ENCODE measurements at regions not wholly inside any gene's neighbourhood (a gene's known extent, or its start where the extent isn't known, plus 50 kb on each side); places are given as distances from the start of the nearest gene placed in this dataset.

- no peak for DNase-seq (ENCODE audit: low spot score)
Measured at GRCh38 chr11:119937412-119937811, 200.5 kb downstream of the TRIM29 start.

- DNase-seq (ENCODE audit: low spot score), result no peak
Measured at GRCh38 chr11:119936426-119936825, 201.5 kb downstream of the TRIM29 start.

GRCh38 chr11:119935349-119935925 lies 202.5 kb downstream of the TRIM29 start:
- DNase-seq (ENCODE audit: low spot score), result no peak

- DNase-seq (ENCODE audit: low spot score), result no peak
Measured at GRCh38 chr11:119934866-119935265, 203.0 kb downstream of the TRIM29 start.

- no peak for DNase-seq (ENCODE audit: low spot score)
Measured at GRCh38 chr11:119934267-119934666, 203.6 kb downstream of the TRIM29 start.

- no peak for DNase-seq (ENCODE audit: low spot score)
Measured at GRCh38 chr11:119933584-119933983, 204.3 kb downstream of the TRIM29 start.

GRCh38 chr11:119932828-119933562 lies 204.0 kb upstream of the NECTIN1 start:
- no peak for DNase-seq (ENCODE audit: low spot score)

- DNase-seq (ENCODE audit: low spot score), result no peak
Measured at GRCh38 chr11:119928047-119928446, 199.0 kb upstream of the NECTIN1 start.

GRCh38 chr11:119924017-119924416 lies 195.0 kb upstream of the NECTIN1 start:
- DNase-seq (ENCODE audit: low spot score), result no peak

- no peak for DNase-seq (ENCODE audit: low spot score)
Measured at GRCh38 chr11:119921571-119921970, 192.6 kb upstream of the NECTIN1 start.

GRCh38 chr11:119920666-119921387 lies 191.8 kb upstream of the NECTIN1 start:
- DNase-seq (ENCODE audit: low spot score), result no peak

GRCh38 chr11:119919656-119920055 lies 190.7 kb upstream of the NECTIN1 start:
- DNase-seq (ENCODE audit: low spot score), result no peak

GRCh38 chr11:119918347-119918746 lies 189.3 kb upstream of the NECTIN1 start:
- no peak for DNase-seq (ENCODE audit: low spot score)

GRCh38 chr11:119916568-119916967 lies 187.6 kb upstream of the NECTIN1 start:
- no peak for DNase-seq (ENCODE audit: low spot score)

- DNase-seq (ENCODE audit: low spot score), result no peak
Measured at GRCh38 chr11:119912229-119912628, 183.2 kb upstream of the NECTIN1 start.

GRCh38 chr11:119910650-119911049 lies 181.7 kb upstream of the NECTIN1 start:
- DNase-seq (ENCODE audit: low spot score), result no peak

- DNase-seq (ENCODE audit: low spot score), result no peak
Measured at GRCh38 chr11:119910051-119910450, 181.1 kb upstream of the NECTIN1 start.

GRCh38 chr11:119909495-119909894 lies 180.5 kb upstream of the NECTIN1 start:
- no peak for DNase-seq (ENCODE audit: low spot score)

GRCh38 chr11:119909077-119909476 lies 180.1 kb upstream of the NECTIN1 start:
- no peak for DNase-seq (ENCODE audit: low spot score)

GRCh38 chr11:119908573-119908904 lies 179.5 kb upstream of the NECTIN1 start:
- DNase-seq (ENCODE audit: low spot score), result no peak

- DNase-seq (ENCODE audit: low spot score), result no peak
Measured at GRCh38 chr11:119907878-119908572, 179.0 kb upstream of the NECTIN1 start.

- DNase-seq (ENCODE audit: low spot score), result no peak
Measured at GRCh38 chr11:119907122-119907851, 178.3 kb upstream of the NECTIN1 start.

All from COLO829 (cell line).